Endothelial cell of umbilical vein (primary cell): ENCODE measurements at regions not wholly inside any gene's neighbourhood (a gene's known extent, or its start where the extent isn't known, plus 50 kb on each side); places are given as distances from the start of the nearest gene placed in this dataset.

Experiments
- BruUV-seq: library from RNA; stranded (reverse); fragments of 400-500 nt; replicated peaks from 2 replicates; lab custom pipeline; 2021; lab: Mats Ljungman, UMichigan
- CTCF ChIA-PET: fragments of 300-600, 350-600 bp; sonication (Branson Sonifier 250); formaldehyde crosslinking; loops from one replicate; lab custom pipeline; 2021; ENCODE audit warnings: antibody characterized with exemption, inconsistent platforms; lab: Charles Lee
- POLR2A ChIA-PET: fragments of 300-600, 350-600 bp; sonication (Branson Sonifier 250); formaldehyde crosslinking; loops from one replicate; lab custom pipeline; 2021; ENCODE audit warnings: antibody characterized with exemption, inconsistent platforms; lab: Charles Lee
- DNase-seq: peaks from one replicate; pipeline ENCODE4 v3.0.0-alpha.2; 2011; ENCODE audit warnings: low read depth, low spot score
- FAIRE-seq: peaks from 2 replicates; lab custom pipeline; 2011; peaks lifted over from hg19 to GRCh38; lab: Jason Lieb, UNC
- H2AFZ ChIP-seq: 2 replicates; pipeline ENCODE4 v1.6.0; 2012; ENCODE audit warnings: low read depth, low read length, control low read depth, inconsistent platforms
- H3K27ac ChIP-seq: 2 replicates; pipeline ENCODE4 v1.5.1; 2011; ENCODE audit warnings: low read depth, mild to moderate bottlenecking, control low read depth, low read length, moderate library complexity; ENCODE audit not compliant: insufficient read depth
- H3K27me3 ChIP-seq, 2 experiments: 2 replicates each; pipeline versions ENCODE4 v1.6.0 to v1.6.1; 2011; ENCODE audit warnings: low read length in 2 of 2, mixed read lengths in 1 of 2; ENCODE audit not compliant: control insufficient read depth in 2 of 2, insufficient read depth in 2 of 2
- H3K36me3 ChIP-seq, 2 experiments: 2 replicates in 1 of 2; 3 replicates in 1 of 2; pipeline ENCODE4 v1.5.1; 2011; ENCODE audit warnings: low read length in 2 of 2, mild to moderate bottlenecking in 1 of 2, moderate library complexity in 1 of 2; ENCODE audit not compliant: control insufficient read depth in 2 of 2, insufficient read depth in 2 of 2; ENCODE audit errors: extremely low read depth in 1 of 2
- H3K4me1 ChIP-seq: 3 replicates; pipeline ENCODE4 v1.5.1; 2011; ENCODE audit warnings: mild to moderate bottlenecking, low read length; ENCODE audit not compliant: control insufficient read depth, insufficient read depth; ENCODE audit errors: extremely low read depth
- H3K4me2 ChIP-seq: 2 replicates; pipeline ENCODE4 v1.6.1; 2011; ENCODE audit warnings: low read length, control low read depth, mixed read lengths; ENCODE audit not compliant: insufficient read depth
- H3K4me3 ChIP-seq, 3 experiments: fragments of 200-600 bp in 1 of 3; sonication (generic), shearing (Covaris generic) in 1 of 3; replicated peaks in 1 of 3; 2 replicates each; pipeline ENCODE4 v1.5.1; 2011 to 2016; ENCODE audit warnings: control low read depth in 3 of 3, low read length in 3 of 3, mild to moderate bottlenecking in 2 of 3, inconsistent platforms in 1 of 3, low read depth in 1 of 3, moderate library complexity in 1 of 3; ENCODE audit not compliant: insufficient read depth in 1 of 3
- H3K79me2 ChIP-seq: 2 replicates; pipeline ENCODE4 v1.6.0; 2012; ENCODE audit warnings: low read length, inconsistent platforms; ENCODE audit not compliant: control insufficient read depth, insufficient read depth
- H3K9ac ChIP-seq: replicated peaks from 2 replicates; pipeline ENCODE3; 2011; ENCODE audit warnings: low read length, control low read depth; ENCODE audit not compliant: insufficient read depth; ENCODE audit errors: extremely low read depth
- H3K9me1 ChIP-seq: replicated peaks from 3 replicates; pipeline ENCODE4 v1.6.0; 2011; ENCODE audit warnings: mild to moderate bottlenecking, low read length; ENCODE audit not compliant: control insufficient read depth, insufficient read depth; ENCODE audit errors: extremely low read depth
- H3K9me3 ChIP-seq: replicated peaks from 2 replicates; pipeline ENCODE4 v1.5.1; 2012; ENCODE audit warnings: low read length, inconsistent platforms; ENCODE audit not compliant: control insufficient read depth, insufficient read depth
- H4K20me1 ChIP-seq: replicated peaks from 2 replicates; pipeline ENCODE3; 2011; ENCODE audit warnings: mild to moderate bottlenecking, low read length; ENCODE audit not compliant: control insufficient read depth, insufficient read depth; ENCODE audit errors: extremely low read depth
- CTCF ChIP-seq, 2 donors: IDR thresholded peaks; 1 replicate in 1 of 2; 2 replicates in 1 of 2; pipeline ENCODE4 v1.5.1; 2011; ENCODE audit warnings: low read length in 2 of 2, mild to moderate bottlenecking in 2 of 2, moderate library complexity in 2 of 2, control low read depth in 1 of 2, inconsistent platforms in 1 of 2, low read depth in 1 of 2; ENCODE audit not compliant: insufficient read depth in 1 of 2; ENCODE audit errors: extremely low read depth in 1 of 2
- EZH2 ChIP-seq: IDR thresholded peaks from 2 replicates; pipeline ENCODE4 v1.6.1; 2012; ENCODE audit warnings: borderline replicate concordance, low read depth, mild to moderate bottlenecking, moderate library complexity, low read length, inconsistent platforms; ENCODE audit not compliant: severe bottlenecking
- FOS ChIP-seq: IDR thresholded peaks from 2 replicates; pipeline ENCODE4 v1.6.1; 2011; ENCODE audit warnings: mild to moderate bottlenecking, low read length, moderate library complexity, borderline replicate concordance; ENCODE audit not compliant: insufficient read depth
- GATA2 ChIP-seq: IDR thresholded peaks from 2 replicates; pipeline ENCODE4 v1.7.0; 2011; ENCODE audit warnings: low read depth, mild to moderate bottlenecking, moderate library complexity, mixed read lengths, low read length; ENCODE audit not compliant: insufficient read length, insufficient read depth
- JUN ChIP-seq: IDR thresholded peaks from 2 replicates; pipeline ENCODE4 v1.6.1; 2011; ENCODE audit warnings: borderline replicate concordance, low read depth; ENCODE audit not compliant: insufficient read length, insufficient read depth
- MAX ChIP-seq: IDR thresholded peaks from 2 replicates; pipeline ENCODE4 v1.6.1; 2011; ENCODE audit not compliant: insufficient read depth, insufficient read length
- MYC ChIP-seq: IDR thresholded peaks from one replicate; pipeline ENCODE4 v1.6.1; 2011; ENCODE audit warnings: mild to moderate bottlenecking, low read depth, low read length
- POLR2A ChIP-seq: IDR thresholded peaks from 2 replicates; pipeline ENCODE4 v1.6.1; 2012; ENCODE audit warnings: low read depth, mild to moderate bottlenecking, control low read depth, low read length
- POLR2AphosphoS5 ChIP-seq: IDR thresholded peaks from 2 replicates; pipeline ENCODE4 v1.6.1; 2012; ENCODE audit warnings: low read depth, mild to moderate bottlenecking, control low read depth, low read length, moderate library complexity; ENCODE audit not compliant: insufficient read depth
- dilution Hi-C: fragments of 300-500 bp; cut with MboI; formaldehyde crosslinking; loops from one replicate; pipeline ENCODE4 v1.15.0; 2019; ENCODE audit warnings: low sequenced_read_pairs; ENCODE audit not compliant: extremely low pct_ligation_motif_present
- intact Hi-C: fragments of 100-400 bp; cut with micrococcal nuclease; formaldehyde crosslinking; loops from one replicate; pipeline ENCODE4 v1.10.0; 2022

GRCh38 chr10:44845361-44846175, 65.6 kb upstream of the TMEM72 start:
- Histone ChIP-seq H3K9me1 (no peaks in the 10 kb centered on the region), H3K4me2 (no peak overlapping the region), H3K9me3 (no peaks in the 10 kb centered on the region), H4K20me1 (no peaks in the 10 kb centered on the region), H3K36me3 (no peaks in the 10 kb centered on the region), H3K4me1 (no peaks in the 10 kb centered on the region), H3K4me3 (no peak overlapping the region), H3K9ac (no peak overlapping the region), H2AFZ (no peak overlapping the region), H3K79me2 (no peaks in the 10 kb centered on the region), H3K27ac (no peak overlapping the region), H3K27me3 (no peaks in the 10 kb centered on the region)
- ChIA-PET POLR2A (no interaction called here), CTCF (no interaction called here)
- dilution Hi-C loops (no loop called here), intact Hi-C loops (no loop called here)
- TF ChIP-seq GATA2 (no peak), EZH2 (no peak), FOS (no peak), POLR2AphosphoS5 (no peak), JUN (no peak), POLR2A (no peak), CTCF (IDR thresholded peaks at IDR 0.05; ENCODE audit: extremely low read depth in 1 of 2, insufficient read depth in 1 of 2, low read depth in 1 of 2, low read length in 2 of 2) (no peak), MAX (no peak), MYC (no peak)
- FAIRE-seq, result no peak
- no TSS peak for BruUV-seq
- no peak for DNase-seq
